ENCODE measurements at regions not wholly inside any gene's neighbourhood (a gene's known extent, or its start where the extent isn't known, plus 50 kb on each side); places are given as distances from the start of the nearest gene placed in this dataset.

DNA sequence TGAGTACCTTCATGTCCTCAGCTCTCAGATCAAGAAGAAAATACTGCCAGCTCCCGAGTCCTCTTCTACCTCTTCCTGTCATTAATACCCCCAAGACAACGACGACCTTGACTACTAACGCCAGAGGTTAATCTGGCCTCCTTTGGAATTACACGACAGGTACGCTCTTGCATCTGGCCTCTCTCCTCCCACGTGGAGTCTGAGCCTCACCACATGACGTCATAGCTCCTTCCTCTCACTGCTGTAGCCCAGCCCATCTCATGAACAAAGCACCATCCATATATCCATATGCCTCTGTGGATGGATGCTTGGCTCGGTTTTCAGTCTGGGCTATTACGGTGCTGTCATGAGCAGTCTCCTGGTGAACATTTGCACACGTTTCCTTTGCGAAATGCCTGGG is 110.2 kb upstream of the TNRC6C start:
- no peak for DNase-seq (ENCODE audit: low read depth, low spot score)

GRCh38 chr17:77849239-77849638 is 109.3 kb upstream of the TNRC6C start:
- no peak for DNase-seq (ENCODE audit: low read depth, low spot score)

GRCh38 chr17:77851921-77852320 is 106.6 kb upstream of the TNRC6C start:
- no peak for DNase-seq (ENCODE audit: low read depth, low spot score)

GRCh38 chr17:77852731-77853130 is 105.8 kb upstream of the TNRC6C start:
- DNase-seq (ENCODE audit: low read depth, low spot score) = no peak

GRCh38 chr17:77853191-77853977 is 105.1 kb upstream of the TNRC6C start:
- no peak for DNase-seq (ENCODE audit: low read depth, low spot score)

DNA sequence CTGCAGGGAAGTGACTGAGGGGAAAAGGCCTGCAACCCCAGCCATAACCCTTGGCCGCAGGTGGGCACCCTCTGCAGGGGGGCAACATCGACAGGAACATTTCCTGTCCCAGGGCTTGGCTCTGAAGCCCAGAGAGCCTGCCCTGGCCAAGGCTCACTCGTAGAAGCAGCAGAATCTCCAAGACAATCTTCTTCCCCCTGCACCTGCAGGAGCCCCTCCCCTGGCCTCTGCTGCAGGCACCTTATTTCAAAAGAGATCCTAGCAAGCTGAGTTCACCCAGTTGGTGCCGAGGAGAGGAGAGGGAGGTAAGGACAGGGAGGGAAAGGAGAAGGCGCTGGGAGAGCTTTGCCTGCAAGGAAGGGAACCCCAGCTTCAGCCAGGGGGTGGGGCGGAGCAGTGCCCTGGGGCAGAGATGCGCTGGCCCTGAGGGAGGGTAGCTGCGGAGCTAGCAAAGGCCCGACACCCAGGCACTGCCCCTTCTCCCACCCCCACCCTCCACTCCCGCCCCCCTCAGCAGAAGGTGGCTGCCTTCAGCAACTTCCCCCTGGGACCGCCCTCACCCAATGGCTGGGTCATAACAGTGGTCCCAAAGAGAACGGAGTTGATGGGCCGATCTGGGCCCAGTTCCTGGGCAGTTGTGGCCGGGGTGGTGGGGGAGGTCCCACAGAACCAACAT is 104.3 kb upstream of the TNRC6C start:
- DNase-seq (ENCODE audit: low read depth, low spot score) = no peak

DNA sequence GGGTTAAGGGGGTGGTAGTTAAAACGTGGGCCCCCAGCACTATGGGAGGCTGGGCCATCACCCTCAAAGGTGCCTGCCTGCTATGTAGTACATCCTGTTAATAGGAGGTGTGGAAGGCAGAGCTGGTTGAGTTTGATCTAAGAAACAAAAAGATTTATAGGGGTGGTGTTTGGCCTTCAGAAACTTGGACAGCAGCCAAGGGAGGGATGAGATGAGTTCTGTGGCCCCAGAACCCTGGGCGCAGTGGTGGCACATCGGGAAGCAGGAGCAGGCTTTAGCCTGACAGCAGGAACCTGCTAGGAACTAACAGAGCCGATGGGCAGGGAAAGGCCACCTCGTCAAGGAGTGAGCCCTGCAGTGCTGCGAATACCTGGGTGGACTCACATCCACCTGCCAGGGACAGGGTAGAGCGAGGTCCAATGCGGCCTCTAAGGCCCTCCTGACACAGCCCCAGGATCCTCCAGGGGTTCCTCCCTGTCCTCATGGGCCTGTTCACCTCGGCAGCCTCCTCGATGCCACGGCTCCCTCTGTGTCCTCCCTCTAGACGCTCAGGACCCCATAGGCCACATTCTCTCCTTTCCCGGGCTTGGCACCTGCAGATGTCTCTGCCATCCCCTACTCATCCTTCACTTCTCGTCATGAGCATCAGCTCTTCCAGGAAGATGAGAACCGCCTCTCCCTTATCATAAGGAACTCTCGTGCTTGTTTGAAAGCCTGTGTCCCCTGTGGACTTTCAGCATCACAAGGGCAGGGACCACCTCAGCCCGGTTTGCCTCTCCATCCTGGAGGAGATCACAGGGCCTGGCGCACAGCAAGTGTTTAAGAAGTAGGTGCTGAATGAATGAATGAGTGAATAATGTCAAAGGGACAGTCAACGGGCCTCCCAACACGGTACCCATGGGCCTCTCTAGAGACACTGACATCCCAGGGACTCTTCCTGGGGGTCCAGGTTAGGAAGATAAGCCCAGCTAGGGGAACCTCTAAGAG is 103.5 kb upstream of the TNRC6C start:
- DNase-seq (ENCODE audit: low read depth, low spot score) = no peak

- DNase-seq (ENCODE audit: low read depth, low spot score) = no peak
Observed at GRCh38 chr17:77856551-77857305, 101.8 kb upstream of the TNRC6C start.

- DNase-seq (ENCODE audit: low read depth, low spot score) = no peak
Observed at GRCh38 chr17:77857306-77857555, 101.3 kb upstream of the TNRC6C start.

DNA sequence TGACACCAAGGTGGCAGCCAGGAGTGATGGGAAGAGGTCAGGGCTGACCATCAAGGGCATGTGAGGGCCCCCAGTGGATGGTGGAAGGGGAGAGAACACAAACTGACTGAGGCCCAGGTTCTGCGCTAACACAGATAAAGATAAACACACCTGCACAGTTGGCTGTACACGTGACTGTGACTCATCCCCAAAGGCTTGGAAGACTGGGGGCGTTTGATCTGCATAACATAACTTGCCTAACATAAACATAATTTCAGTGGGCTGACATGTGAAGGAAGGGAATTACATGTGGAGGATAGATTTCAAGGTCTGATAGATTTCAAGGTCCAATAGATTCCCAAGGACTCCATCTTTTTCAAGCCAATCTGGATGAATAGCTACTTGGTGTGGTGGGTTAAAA is 100.9 kb upstream of the TNRC6C start:
- DNase-seq (ENCODE audit: low read depth, low spot score) = no peak

DNA sequence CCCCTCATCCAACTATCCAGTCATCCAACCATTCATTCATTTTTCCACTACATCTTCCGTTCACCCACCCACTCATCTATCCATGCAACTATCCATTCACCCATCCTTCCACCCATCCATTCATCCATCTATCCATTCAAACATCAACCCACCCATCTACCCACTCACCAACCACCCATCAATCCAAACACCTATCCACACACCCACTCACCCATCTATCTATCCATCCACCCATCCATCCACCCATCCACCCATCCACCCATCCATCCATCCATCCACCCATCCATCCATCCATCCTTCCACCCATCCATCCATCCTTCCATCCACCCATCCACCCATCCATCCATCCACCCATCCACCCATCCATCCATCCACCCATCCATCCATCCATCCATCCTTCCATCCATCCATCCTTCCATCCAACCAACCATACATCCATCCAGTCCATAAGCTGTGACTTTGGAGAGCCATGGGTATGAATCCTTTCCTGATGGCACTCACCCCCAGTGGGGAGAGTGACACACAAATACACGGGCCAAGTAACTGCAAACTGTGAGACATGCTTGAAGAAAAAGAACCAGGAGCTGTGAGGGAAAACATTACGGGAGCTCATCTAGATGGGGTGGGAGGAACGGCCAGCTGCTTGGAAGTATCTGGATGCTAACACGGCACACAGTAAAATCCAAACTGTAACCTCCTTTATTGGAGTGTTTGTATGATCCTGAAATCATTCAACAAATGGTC is 100.0 kb upstream of the TNRC6C start:
- DNase-seq (ENCODE audit: low read depth, low spot score) = no peak

DNA sequence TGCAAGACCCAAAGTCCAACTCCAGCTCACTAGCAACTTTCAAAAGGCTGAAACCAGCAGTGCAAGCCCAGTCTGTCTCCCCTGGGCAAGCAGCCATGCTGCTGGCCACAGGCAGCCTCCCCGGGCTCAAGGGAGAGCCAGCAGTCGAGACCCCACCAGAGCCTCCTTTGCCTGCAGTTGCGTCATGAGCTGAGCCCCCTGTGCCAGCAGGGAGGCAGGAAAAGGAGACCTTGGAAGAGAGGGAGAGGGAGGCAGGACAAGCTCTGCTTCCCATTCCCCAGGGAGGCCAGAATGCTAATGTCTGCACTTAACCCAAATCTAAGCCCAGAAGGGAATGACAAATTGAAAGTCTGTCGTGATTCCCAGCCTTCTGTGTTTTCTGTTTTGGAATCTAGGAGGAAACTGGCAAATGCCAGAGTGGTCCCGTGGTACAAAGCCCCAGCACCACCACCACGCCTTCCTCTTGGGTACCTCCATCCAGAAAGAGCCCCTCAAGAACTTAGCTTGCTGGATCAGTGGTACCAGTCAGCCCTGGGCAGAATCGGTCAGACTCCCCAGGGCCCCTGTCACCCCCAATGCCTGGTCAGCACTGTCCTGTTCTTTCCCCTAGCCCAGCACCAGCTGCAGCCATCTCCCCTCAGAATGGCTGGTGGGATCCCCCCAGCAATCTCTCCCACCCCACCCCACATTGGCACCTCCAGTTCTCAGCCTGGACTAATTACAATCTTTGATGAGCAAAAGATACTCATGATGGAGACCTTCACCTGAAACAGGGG is 99.3 kb upstream of the TNRC6C start:
- no peak for DNase-seq (ENCODE audit: low read depth, low spot score)

DNA sequence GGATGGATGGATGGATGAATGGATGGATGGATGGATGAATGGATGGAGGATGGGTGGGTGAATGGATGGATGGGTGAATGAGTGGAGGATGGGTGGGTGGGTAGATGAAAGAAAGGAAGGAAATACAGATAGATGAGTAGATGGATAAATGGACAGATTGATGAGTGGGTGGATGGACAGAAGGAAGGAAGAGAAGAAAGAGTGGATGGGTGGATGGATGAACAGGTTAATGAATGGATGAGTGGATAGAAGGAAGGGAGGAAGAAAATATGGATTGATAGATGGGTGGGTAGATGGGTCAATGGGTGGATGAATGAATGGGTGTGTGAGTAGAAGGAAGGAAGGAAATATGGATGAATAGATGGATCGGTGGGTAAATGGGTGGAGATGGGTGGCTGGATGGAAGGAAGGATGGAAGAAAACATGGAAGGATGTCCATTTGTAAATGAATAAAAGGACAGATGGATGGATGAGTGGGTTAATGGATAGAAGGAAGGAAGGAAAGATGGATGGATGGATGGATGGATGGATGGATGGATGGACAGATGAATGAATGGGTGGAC is 97.3 kb upstream of the TNRC6C start:
- no peak for DNase-seq (ENCODE audit: low read depth, low spot score)

DNA sequence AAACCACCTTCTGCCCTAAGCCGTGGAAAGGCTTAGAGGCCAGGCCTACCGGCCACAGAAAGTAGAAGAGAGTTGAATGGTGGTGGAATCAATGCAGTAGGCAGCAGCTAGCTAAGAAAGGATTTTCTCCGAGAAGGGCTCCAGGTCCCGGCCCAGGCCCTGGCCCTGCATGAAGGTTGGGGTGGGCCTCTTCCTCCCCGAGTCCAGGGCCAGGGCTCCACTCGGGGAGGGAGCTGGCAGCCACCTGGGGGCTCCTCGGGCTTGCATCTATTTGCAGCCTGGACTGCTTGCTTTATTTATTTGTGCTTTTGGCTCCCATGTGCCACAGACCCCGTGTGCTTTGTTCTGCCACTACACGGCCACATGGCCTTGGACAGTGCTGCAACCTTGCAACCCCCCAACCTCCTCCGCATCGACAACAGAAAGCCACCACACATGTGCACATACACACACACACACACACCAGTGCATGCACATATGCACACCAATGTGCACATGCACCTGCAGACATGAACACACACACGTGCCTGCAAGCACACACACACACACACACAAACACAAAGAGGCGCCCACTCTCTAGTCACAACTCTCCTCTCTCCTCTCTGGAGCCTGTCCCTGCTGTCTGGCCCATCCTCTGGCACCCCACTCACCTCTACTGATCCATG is 96.4 kb upstream of the TNRC6C start:
- DNase-seq (ENCODE audit: low read depth, low spot score) = no peak

DNA sequence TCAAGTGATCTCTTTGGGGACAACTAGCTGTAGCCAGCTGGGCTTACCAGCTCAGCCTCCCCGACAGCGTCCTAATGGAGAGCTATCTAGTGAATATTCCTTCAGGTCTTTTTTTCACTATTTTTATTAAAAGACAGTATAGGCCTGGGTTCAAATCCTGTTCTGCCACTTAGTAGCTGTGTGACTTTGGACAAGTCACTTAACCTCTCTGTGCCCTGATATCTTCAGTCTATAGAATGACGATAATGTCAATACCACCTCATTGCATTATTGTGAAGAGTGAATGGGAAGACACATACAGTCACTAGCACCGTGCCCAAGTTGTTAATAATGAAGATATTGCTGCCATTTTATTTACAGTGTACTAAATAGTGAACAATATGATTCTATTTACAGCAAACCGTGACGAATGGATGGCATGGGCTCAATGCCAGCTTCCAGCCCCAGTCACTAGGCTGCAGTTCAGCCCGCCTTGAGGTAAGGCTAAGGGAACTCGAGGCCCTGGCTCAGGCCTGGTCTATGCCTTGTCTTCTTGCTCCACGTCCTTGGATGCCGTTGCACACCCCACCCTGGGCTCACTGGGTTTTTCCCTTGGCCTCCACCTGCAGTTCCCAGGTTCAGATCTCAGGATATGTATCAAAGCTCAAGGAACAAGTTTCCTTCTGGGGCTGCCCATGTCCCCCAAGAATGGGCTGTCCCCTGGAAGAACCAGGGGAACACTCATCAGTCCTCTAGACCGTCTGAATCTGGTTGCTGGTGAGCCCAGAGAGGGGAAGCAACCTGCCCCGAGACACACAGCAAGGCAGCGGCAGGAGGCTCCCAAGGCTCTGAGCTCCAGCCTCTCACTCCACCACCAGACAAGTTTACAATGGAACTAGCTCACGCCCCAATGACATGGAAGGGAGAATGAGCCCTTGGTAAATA is 95.4 kb upstream of the TNRC6C start:
- no peak for DNase-seq (ENCODE audit: low read depth, low spot score)

GRCh38 chr17:77863814-77864161 is 94.7 kb upstream of the TNRC6C start:
- DNase-seq (ENCODE audit: low read depth, low spot score) = no peak

- no peak for DNase-seq (ENCODE audit: low read depth, low spot score)
Observed at GRCh38 chr17:77864234-77865111, 94.0 kb upstream of the TNRC6C start.
